B cell (primary cell): ENCODE measurements at regions not wholly inside any gene's neighbourhood (a gene's known extent, or its start where the extent isn't known, plus 50 kb on each side); places are given as distances from the start of the nearest gene placed in this dataset.

Experiments
- ATAC-seq: fragments of 200-7000 bp; cut with Tn5 transposase; one replicate; pipeline ENCODE4 v1.10.0; 2021; ENCODE audit warnings: low read depth, mild to moderate bottlenecking, moderate number of reproducible peaks, moderate library complexity
- CTCF ChIA-PET: fragments of 350-600 bp; sonication (Branson Sonifier 250); formaldehyde crosslinking; loops from one replicate; lab custom pipeline; 2021; ENCODE audit warnings: antibody characterized with exemption, inconsistent platforms; lab: Charles Lee
- POLR2A ChIA-PET: fragments of 350-600 bp; sonication (Branson Sonifier 250); formaldehyde crosslinking; loops from one replicate; lab custom pipeline; 2021; ENCODE audit warnings: antibody characterized with exemption; lab: Charles Lee
- DNase-seq: peaks from one replicate; pipeline ENCODE4 v3.0.0; 2013
- H2AFZ ChIP-seq: 2 replicates; pipeline ENCODE4 v1.6.1; 2012; ENCODE audit warnings: mild to moderate bottlenecking, low read depth, low read length; ENCODE audit not compliant: insufficient read depth, poor library complexity, severe bottlenecking
- H3K27ac ChIP-seq, 2 donors: 1 replicate in 1 of 2; 2 replicates in 1 of 2; pipeline ENCODE4 v1.5.1; 2012 to 2013; ENCODE audit warnings: low read length in 2 of 2, mild to moderate bottlenecking in 2 of 2, moderate library complexity in 1 of 2
- H3K27me3 ChIP-seq, 4 experiments: fragments of 200-600 bp in 1 of 4; sonication (generic) in 1 of 4; replicated peaks in 1 of 4; 1 replicate in 2 of 4; 2 replicates in 2 of 4; pipeline versions ENCODE4 v1.6.1 to v1.7.0; 2013 to 2016; ENCODE audit warnings: low read length in 3 of 4, mild to moderate bottlenecking in 2 of 4, mixed read lengths in 1 of 4, moderate library complexity in 1 of 4; ENCODE audit not compliant: insufficient read depth in 4 of 4, control insufficient read depth in 3 of 4; ENCODE audit errors: control extremely low read depth in 1 of 4
- H3K36me3 ChIP-seq, 2 experiments: replicated peaks in 1 of 2; 1 replicate in 1 of 2; 2 replicates in 1 of 2; pipeline versions ENCODE4 v1.6.1 to v1.7.1; 2013; ENCODE audit warnings: low read length in 1 of 2; ENCODE audit not compliant: insufficient read depth in 2 of 2, control insufficient read depth in 1 of 2; ENCODE audit errors: control extremely low read depth in 1 of 2, extremely low read depth in 1 of 2
- H3K4me1 ChIP-seq, 2 donors: fragments of 200-600 bp in 1 of 2; sonication (generic) in 1 of 2; 1 replicate in 1 of 2; 2 replicates in 1 of 2; pipeline versions ENCODE4 v1.5.1 to v1.6.1; 2013 to 2017; ENCODE audit warnings: low read length in 2 of 2; ENCODE audit not compliant: control insufficient read depth in 2 of 2, insufficient read depth in 2 of 2
- H3K4me2 ChIP-seq: replicated peaks from 2 replicates; pipeline ENCODE3; 2012; ENCODE audit warnings: mild to moderate bottlenecking, low read depth, low read length; ENCODE audit not compliant: poor library complexity, severe bottlenecking
- H3K4me3 ChIP-seq, 5 experiments: fragments of 200-600 bp in 1 of 5; sonication (generic) in 1 of 5; 1 replicate in 3 of 5; 2 replicates in 2 of 5; pipeline versions ENCODE4 v1.5.1 to v1.7.0; 2011 to 2016; ENCODE audit warnings: low read length in 4 of 5, mild to moderate bottlenecking in 4 of 5, low read depth in 2 of 5, control low read depth in 1 of 5, moderate library complexity in 1 of 5; ENCODE audit not compliant: insufficient read depth in 1 of 5; ENCODE audit errors: control extremely low read depth in 1 of 5, extremely low read depth in 1 of 5
- H3K79me2 ChIP-seq: fragments of 200-600 bp; sonication (generic); one replicate; pipeline ENCODE4 v1.6.0; 2016; ENCODE audit warnings: low read length; ENCODE audit not compliant: control insufficient read depth, insufficient read depth
- H3K9ac ChIP-seq: fragments of 200-600 bp; sonication (generic); 2 replicates; pipeline ENCODE4 v1.6.1; 2017; ENCODE audit warnings: mild to moderate bottlenecking, low read length, moderate library complexity
- H3K9me3 ChIP-seq, 3 donors: one replicate each; pipeline versions ENCODE4 v1.6.1 to v1.7.1; 2013; ENCODE audit warnings: low read length in 2 of 3; ENCODE audit not compliant: control insufficient read depth in 2 of 3, insufficient read depth in 1 of 3; ENCODE audit errors: control extremely low read depth in 1 of 3
- H4K20me1 ChIP-seq: 2 replicates; pipeline ENCODE4 v1.6.0; 2012; ENCODE audit warnings: mild to moderate bottlenecking, low read length; ENCODE audit not compliant: insufficient read depth, control insufficient read depth, poor library complexity, severe bottlenecking
- H3K27ac Mint-ChIP-seq: one replicate; pipeline ENCODE4 v1.8.0; 2021; ENCODE audit warnings: mixed read lengths
- H3K27me3 Mint-ChIP-seq: one replicate; pipeline ENCODE4 v1.8.0; 2021; ENCODE audit warnings: mixed read lengths
- H3K4me1 Mint-ChIP-seq: one replicate; pipeline ENCODE4 v1.8.0; 2021; ENCODE audit warnings: mixed read lengths
- H3K4me3 Mint-ChIP-seq: one replicate; pipeline ENCODE4 v1.8.0; 2021; ENCODE audit warnings: mixed read lengths
- H3K9me3 Mint-ChIP-seq: one replicate; pipeline ENCODE4 v1.8.0; 2022; ENCODE audit warnings: mixed read lengths; ENCODE audit not compliant: insufficient read depth
- EZH2 ChIP-seq: IDR thresholded peaks from 2 replicates; pipeline ENCODE4 v1.6.1; 2012; ENCODE audit warnings: borderline replicate concordance, low read depth, mild to moderate bottlenecking, moderate library complexity, low read length; ENCODE audit not compliant: insufficient read depth, poor library complexity, severe bottlenecking
- WGBS: methylation state at CpG from one replicate; pipeline ENCODE4 v1.1.5; 2013; ENCODE audit warnings: missing lambda C conversion rate; ENCODE audit not compliant: insufficient coverage; 5-methylcytosine and 5-hydroxymethylcytosine counted together
- intact Hi-C: fragments of 100-400 bp; cut with micrococcal nuclease; formaldehyde crosslinking; loops from one replicate; pipeline ENCODE4 v1.10.0; 2022
- TF ChIP-seq, protein P1 (sequence below): fragments of 200-600 bp; IDR thresholded peaks from one replicate; pipeline ENCODE4 v1.8.0; 2022; ENCODE audit warnings: antibody characterized with exemption, mild to moderate bottlenecking

DNA sequence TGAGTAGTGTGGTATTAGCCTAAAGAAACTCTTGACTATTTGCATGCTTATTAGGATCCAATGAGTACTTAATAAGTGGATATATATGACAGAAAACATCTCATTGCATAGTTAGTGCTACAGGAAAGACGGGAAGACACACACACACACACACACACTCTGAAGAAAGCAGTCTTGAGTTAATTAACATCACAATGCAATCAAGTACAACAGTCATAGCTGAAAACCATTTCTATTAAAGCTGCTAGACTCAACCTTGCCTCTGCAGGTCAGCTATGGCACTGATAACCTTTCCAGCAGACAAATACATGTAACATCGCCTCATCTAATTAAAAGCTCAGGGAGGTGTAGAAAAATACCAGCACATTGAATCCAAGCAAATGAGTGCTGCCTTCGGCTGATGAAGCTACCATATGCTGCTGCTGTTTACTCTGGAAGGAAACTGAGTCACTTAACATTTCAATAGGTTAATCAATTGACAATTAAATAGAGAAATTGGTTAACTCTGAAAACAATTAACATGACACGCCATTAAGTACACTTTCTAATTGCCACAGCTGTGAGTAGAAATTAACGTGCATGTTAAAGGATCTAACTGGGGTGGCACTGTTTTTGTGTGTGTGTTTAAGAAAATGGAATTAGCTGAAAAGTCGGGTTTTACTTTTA lies 93.2 kb upstream of the OTX2 start:
- Histone ChIP-seq H3K4me1 (no peaks in the 10 kb centered on the region), H3K4me3 (no peak overlapping the region), H4K20me1 (no peaks in the 10 kb centered on the region), H3K36me3 (no peaks in the 10 kb centered on the region), H3K27ac (no peak overlapping the region), H3K4me2 (no peak overlapping the region), H3K79me2 (no peaks in the 10 kb centered on the region), H3K9me3 (peaks cover 0 to 1% (median 0%) of the 10 kb centered on the region in 3 donors), H2AFZ (no peak overlapping the region), H3K27me3 (peaks cover 0 to 4% (median 0%) of the 10 kb centered on the region in 4 experiments), H3K9ac (no peak overlapping the region)
- DNase-seq (no peak), ATAC-seq (no peak)
- H3K9me3 Mint-ChIP-seq: no peaks in the 10 kb centered on the region
- CTCF ChIA-PET: no interaction called here
- H3K4me1 Mint-ChIP-seq: no peaks in the 10 kb centered on the region
- no peak overlapping the region for H3K4me3 Mint-ChIP-seq
- H3K27me3 Mint-ChIP-seq: peaks cover 11% of the 10 kb centered on the region
- intact Hi-C loops: no loop called here
- H3K27ac Mint-ChIP-seq: no peak overlapping the region
- 100% methylated on average over 1 of the region's 6 CpGs for WGBS
- TF ChIP-seq, protein P1, sequence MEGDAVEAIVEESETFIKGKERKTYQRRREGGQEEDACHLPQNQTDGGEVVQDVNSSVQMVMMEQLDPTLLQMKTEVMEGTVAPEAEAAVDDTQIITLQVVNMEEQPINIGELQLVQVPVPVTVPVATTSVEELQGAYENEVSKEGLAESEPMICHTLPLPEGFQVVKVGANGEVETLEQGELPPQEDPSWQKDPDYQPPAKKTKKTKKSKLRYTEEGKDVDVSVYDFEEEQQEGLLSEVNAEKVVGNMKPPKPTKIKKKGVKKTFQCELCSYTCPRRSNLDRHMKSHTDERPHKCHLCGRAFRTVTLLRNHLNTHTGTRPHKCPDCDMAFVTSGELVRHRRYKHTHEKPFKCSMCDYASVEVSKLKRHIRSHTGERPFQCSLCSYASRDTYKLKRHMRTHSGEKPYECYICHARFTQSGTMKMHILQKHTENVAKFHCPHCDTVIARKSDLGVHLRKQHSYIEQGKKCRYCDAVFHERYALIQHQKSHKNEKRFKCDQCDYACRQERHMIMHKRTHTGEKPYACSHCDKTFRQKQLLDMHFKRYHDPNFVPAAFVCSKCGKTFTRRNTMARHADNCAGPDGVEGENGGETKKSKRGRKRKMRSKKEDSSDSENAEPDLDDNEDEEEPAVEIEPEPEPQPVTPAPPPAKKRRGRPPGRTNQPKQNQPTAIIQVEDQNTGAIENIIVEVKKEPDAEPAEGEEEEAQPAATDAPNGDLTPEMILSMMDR: no peak
- TF ChIP-seq EZH2: no peak
- POLR2A ChIA-PET: no interaction called here

DNA sequence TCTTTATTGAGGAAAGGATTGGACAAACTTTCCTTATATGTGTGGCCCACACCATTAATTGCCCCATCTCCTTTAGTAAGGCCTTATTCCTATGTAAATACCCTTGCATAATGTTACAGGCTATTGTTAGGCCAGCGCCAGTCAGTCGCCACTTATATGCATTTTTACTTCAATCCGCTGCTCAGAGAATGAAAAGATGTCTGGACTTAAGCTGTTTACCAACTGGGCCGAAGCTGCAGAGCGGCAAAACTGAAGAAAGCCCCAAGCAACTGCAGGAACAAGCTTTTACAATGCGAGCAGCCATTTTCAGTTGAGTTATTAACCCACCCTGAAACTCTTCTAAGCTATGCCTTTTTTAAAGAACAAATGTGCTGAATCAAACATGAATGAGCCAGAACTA lies 92.1 kb upstream of the OTX2 start:
- no peaks in the 10 kb centered on the region for H3K9me3 Mint-ChIP-seq
- WGBS: 90% methylated on average over 5 of the region's 6 CpGs
- H3K4me3 ChIP-seq: no peak overlapping the region
- no peak for TF ChIP-seq EZH2
- TF ChIP-seq, protein P1: no peak
- no peaks in the 10 kb centered on the region for H3K4me1 Mint-ChIP-seq
- H3K9ac ChIP-seq: no peak overlapping the region
- no peak overlapping the region for H3K4me2 ChIP-seq
- H3K4me1 ChIP-seq: no peaks in the 10 kb centered on the region
- ChIA-PET CTCF (no interaction called here), POLR2A (no interaction called here)
- no peaks in the 10 kb centered on the region for H3K79me2 ChIP-seq
- DNase-seq (no peak), ATAC-seq (no peak)
- peaks cover 0 to 1% (median 0%) of the 10 kb centered on the region in 3 donors for H3K9me3 ChIP-seq
- peaks cover 0 to 4% (median 0%) of the 10 kb centered on the region in 4 experiments for H3K27me3 ChIP-seq
- no peak overlapping the region for H3K27ac Mint-ChIP-seq
- no peaks in the 10 kb centered on the region for H3K36me3 ChIP-seq
- H3K27ac ChIP-seq: no peak overlapping the region
- peaks cover 11% of the 10 kb centered on the region for H3K27me3 Mint-ChIP-seq
- no peak overlapping the region for H3K4me3 Mint-ChIP-seq
- H4K20me1 ChIP-seq: no peaks in the 10 kb centered on the region
- no peak overlapping the region for H2AFZ ChIP-seq
- intact Hi-C loops: no loop called here
